Forelimb muscle (tissue), 1 donor: ENCODE measurements at regions not wholly inside any gene's neighbourhood (a gene's known extent, or its start where the extent isn't known, plus 50 kb on each side); places are given as distances from the start of the nearest gene placed in this dataset.

Experiments used
- DNase-seq: peaks from one replicate; pipeline ENCODE4 v3.0.0-alpha.2; 2013; ENCODE audit warnings: low read depth

- DNase-seq: no peak
Observed at GRCh38 chr15:46232471-46232870, 597.6 kb downstream of the SQOR start.

DNA sequence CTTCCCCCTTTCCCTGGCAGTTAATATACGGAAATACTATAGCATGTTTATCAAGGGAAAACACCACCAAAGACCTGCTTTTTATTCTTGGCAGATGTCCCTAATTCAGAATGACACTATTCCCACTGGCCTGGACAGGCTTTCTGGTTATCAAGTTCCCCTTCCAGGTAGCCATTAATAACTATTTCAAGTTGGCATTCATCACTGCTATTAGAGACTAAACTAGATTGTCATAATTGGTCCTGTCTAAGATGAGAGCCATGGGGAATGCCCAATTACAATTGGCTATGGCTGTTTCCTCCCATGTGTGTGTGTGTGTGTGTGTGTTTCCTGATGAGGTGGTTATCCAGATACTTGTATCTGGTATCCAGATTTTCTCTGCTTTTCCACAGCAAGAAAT is 608.1 kb downstream of the SQOR start:
- DNase-seq: no peak

- DNase-seq: no peak
Observed at GRCh38 chr15:46251903-46252302, 617.1 kb downstream of the SQOR start.

DNA sequence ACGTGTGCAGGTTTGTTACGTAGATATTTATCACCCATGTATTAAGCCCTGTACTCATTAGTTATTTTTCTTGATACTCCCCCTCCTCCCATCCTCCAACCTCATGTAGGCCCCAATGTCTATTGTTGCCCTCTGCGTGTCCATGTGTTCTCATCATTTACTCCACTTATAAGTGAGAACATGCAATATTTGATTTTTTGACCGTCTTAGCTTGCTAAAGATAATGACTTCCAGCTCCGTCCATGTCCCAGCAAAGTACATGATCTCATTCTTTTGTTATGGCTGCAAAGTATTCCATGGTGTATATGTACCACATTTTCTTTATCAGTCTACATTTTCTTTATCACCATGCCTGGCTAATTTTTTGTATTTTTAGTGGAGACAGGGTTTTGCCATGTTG is 623.2 kb downstream of the SQOR start:
- no peak for DNase-seq

- DNase-seq: no peak
Observed at GRCh38 chr15:46260937-46261336, 626.1 kb downstream of the SQOR start.

GRCh38 chr15:46265664-46266347 is 631.0 kb downstream of the SQOR start:
- no peak for DNase-seq

- no peak for DNase-seq
Observed at GRCh38 chr15:46266661-46267060, 631.8 kb downstream of the SQOR start.

- DNase-seq: no peak
Observed at GRCh38 chr15:46270481-46271147, 635.8 kb downstream of the SQOR start.

DNA sequence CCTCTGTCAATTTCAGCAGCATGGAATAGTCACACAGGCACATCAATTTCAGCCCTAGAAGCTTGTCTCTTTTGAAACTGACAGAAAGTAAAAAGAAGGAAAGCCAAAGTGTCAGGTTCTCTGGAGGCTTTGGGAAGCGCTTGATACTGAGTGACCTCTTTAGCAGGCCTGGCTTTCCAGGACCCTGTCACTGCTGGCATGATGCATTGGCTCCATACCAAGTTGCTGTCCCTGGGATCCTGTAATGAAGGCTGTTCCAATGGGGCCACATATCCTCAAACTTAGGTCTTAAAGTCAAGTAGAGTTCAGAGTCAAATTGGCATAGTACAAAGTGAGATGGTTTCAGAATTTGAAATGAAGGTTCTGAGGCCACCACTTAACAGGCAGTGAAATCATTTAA is 640.9 kb downstream of the SQOR start:
- no peak for DNase-seq

- no peak for DNase-seq
Observed at GRCh38 chr15:46277451-46277850, 642.6 kb downstream of the SQOR start.

DNA sequence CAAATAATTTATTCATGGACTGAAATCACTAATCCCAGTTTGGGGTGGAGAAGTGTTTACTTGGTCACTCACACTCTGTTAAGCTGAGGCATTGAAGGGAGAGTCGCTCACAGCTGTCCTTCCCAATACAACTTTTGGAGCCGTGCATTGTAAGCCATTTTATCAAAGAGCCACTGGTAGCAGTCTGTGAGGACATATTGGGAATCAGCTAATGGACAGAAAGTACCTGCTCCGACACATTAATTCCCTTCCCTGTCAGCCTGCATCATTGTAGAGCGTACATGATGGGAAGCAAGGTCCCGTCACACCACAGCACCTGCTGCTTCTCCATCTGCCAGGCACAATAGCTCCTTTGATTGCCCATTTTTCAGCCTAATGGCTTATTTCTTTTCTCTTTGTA is 643.2 kb downstream of the SQOR start:
- no peak for DNase-seq

DNA sequence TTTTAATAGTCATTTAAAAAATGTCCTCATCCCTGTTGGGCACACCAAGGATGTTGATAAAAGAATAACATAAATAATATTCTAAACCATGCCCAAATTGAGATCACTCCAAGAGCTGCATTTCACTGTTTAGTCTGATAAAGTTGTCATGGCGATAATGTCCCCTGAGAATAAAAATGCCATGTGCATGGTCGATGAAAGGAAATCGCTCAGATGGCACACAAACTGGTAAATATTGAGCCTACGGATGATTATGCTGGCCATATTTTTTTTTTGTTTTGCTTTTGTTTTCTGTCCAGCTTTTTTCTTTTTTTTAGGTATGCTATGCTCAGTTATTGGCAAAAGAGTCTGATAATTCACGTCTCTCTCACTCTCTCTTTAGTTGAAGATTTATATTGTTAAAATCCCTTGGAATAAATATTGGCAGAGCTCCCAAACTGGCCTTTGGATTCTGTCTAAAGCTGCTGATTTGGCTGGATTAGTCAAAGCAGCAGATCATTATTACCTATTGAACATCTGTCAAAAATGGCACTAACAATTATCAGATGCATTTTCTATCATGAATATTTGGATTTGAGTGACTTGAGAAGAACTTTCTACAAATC is 643.8 kb downstream of the SQOR start:
- no peak for DNase-seq

DNA sequence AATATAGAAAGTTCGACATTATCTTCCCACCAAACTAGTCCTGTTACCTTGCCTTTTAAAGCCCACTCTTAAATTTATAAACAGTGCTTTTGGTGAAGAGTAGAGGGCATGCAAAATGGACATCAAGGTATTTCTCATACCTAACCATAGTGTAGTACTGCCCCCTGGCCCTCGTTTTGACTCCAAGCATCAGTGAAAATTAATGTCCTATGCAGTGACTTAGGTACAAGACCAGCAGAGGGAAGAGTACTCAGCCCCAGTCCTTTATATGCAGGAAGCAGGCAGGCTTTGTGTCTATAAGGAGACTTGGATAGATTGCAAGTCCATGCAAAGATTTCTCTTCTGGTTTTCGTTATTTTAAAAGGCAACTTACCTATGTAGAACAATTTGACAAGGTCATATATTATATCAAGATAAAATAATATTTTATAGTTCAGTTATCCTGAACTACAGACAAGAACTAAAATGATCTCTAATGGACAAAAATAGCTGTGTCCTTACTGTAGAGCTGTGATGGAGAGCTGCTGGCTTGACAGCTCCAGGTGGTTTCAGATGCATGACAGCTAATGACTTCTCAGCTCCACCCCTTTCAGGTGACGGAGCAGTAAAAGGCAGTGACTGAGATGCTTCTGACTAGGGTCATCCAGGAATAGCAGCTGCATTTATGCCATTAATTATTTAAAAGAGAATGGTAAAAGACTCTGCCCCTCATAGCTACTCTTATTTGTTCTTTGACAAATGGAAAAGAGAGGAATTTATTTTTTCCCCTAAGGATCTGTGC is 646.1 kb downstream of the SQOR start:
- DNase-seq: no peak

DNA sequence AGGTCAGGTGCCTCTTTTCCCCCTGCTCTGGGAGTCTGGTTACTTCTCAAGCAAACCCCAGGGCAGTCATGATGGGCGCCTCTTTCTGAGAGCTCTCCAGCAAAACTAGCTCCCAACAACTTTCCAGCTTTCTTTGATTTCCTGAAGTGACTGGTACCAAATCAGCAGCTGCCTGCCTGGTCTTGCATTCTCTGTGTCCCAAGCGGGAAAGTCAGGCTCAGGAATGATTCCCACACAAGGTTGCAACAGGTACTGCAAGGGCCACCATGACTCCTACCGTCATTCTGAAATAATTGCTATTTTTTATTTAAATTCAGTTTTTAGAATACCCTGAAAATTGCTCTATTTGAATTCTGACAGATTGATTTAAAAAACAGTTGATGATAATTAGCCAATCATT is 658.7 kb downstream of the SQOR start:
- no peak for DNase-seq

- DNase-seq: no peak
Observed at GRCh38 chr15:46296002-46296401, 661.2 kb downstream of the SQOR start.

DNA sequence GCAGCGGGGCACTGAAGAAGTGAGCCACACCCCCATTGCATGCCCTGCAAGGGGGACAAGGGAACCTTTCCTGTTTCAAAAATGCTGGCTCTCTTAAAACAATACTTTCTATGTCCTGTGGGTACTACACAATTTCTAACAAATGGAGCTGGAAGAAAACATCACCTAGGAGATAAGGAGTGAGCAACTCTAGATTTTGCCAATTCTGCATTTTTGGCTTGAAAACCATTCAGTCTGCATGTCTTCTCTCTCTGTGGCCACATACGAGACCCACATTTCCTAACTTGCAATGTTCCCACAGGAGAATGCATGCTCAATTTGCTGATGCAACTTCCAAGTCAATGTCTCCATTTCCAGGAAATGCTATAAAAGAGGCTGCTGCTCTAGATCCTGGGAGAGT is 662.0 kb downstream of the SQOR start:
- no peak for DNase-seq

- no peak for DNase-seq
Observed at GRCh38 chr15:46297766-46298165, 662.9 kb downstream of the SQOR start.

- DNase-seq: no peak
Observed at GRCh38 chr15:46300716-46301115, 665.9 kb downstream of the SQOR start.

GRCh38 chr15:46301291-46301690 is 666.5 kb downstream of the SQOR start:
- DNase-seq: no peak

GRCh38 chr15:46301826-46302225 is 667.0 kb downstream of the SQOR start:
- DNase-seq: no peak

DNA sequence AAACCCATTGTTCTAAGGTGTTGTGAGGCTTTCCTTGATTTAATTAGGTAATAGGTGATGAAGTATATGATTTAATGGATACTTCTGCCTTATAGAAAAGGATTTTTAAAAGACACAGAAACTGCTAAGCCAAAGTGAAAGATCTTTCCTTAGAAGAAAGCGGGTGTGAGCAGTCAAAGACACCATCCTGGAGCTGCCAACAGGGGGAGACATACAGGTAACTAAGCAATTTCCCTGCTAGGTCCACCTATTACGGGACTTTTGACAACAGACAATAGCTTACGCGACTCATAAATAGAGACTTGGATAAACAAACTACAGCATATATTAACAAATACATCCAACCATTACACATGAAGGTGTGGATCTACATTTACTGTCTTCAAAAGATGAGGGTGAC is 669.5 kb downstream of the SQOR start:
- DNase-seq: no peak

DNA sequence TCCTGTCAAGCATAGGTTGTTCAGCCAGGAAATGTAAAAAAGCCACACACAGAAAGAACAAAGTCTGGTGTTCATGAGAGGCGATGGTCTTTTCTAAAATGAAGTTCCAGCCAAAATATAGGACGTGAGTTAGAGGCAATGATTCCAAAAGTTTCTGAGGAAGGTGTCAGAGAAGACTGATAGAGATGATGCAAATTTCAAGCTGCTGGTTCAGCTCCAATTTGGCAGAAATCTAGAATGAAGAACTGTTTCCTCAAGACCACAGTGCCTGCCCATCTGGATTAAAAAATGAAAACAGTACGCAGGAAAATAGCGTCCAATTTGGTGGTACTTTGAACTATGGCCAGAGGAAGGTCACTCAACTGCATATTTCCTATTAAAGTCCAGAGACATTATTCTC is 672.9 kb downstream of the SQOR start:
- DNase-seq: no peak

DNA sequence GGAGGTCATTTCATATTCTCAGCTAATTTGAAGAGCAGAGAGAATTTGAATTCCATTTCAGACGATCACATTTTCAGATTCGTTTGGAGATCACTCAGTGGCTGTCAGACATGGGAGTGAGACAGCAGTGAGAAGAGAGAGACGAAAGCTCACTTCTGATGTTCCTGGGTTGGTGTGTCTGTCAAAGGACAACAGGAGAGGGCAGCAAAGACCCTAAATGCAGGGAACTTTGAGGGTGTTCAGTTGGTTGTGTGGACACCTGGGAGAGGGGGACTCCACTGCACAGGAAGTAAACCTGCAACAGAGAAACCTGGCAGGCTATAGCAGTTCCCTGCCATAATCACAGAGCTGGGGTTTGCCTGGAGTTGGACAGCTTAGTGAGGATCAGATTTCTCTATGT is 675.1 kb downstream of the SQOR start:
- no peak for DNase-seq
